NCI-H2171 (cell line): ENCODE measurements at regions not wholly inside any gene's neighbourhood (a gene's known extent, or its start where the extent isn't known, plus 50 kb on each side); places are given as distances from the start of the nearest gene placed in this dataset.

Experiments used
- DNase-seq: peaks from one replicate; lab custom pipeline; 2025; lab: John Stamatoyannopoulos, UW

DNA sequence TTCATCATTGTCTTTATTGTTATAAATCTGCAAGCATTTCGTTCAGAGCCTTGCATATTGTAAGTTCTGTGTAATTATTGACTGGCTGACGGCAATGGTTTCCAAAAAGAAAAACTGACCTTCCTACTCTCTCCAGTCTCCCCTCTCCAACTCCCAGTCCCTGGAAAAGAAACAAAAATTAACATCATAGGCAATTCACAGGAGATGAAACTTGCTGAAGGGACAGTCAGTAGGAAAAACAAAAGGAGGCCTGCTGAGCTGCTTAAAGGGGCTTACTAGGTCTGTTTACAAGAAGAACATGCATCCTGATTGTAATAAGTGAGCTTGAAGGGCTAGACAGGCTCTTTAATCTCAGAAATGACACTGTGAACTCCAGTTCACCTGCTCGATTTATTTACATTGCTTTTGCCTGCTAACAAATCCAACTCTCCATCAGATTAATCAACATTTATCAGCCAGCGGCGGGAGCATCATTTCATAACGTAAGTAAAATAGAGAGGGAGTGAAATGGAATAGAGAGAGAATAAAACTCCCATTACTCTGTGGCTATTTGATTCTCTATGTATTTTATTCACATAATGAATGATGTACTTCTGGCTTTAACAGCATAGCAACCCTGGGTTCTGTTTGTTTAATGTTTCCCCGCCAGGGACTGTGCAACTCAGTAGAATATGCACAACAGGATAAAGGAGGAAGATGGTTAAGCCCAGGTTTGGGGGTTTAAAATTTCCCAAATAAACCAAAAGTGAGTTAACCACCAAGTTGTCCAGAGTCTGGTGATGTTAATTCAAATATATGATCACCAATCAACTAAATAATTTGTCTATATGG is 256.7 kb upstream of the SETBP1 start:
- no peak for DNase-seq

DNA sequence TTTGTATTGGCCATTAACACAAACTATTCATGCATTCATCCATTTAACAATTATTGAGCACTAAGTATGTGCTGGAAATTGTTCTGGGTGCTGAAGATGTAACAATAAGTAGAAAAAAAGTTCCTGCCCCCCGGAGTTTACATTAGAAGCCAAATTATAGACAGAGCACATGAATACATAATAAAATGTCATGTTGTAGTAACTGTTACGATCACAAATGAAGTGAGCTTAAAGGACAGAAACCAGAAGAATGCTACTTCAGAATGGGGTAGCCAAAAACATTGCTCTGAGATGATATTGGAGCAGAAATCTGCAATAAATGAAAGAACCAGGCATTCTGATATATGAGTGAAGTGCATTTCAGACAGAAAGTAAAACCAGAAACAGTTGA is 256.0 kb upstream of the SETBP1 start:
- DNase-seq = no peak

GRCh38 chr18:44425161-44425560 is 255.5 kb upstream of the SETBP1 start:
- DNase-seq = no peak

GRCh38 chr18:44437603-44438002 is 243.1 kb upstream of the SETBP1 start:
- no peak for DNase-seq

DNA sequence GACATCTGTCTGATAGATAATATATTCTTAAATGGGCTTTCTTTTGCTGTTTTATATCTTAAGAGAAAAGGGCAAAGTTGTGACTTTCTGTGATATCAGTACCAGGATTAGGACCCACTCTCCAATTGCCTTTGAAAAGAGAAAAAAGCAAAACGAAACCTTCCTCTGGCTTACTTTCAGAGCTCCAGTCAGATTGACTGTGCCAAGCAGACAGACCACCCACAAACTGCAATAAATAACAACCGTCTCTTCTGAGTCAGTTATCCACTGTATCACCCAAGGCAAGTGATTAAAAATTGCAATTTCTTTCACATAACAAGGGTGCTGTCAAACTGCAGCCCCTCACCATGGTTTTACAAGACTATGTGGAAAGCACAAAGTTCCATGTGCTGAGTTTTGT is 230.5 kb upstream of the SETBP1 start:
- no peak for DNase-seq

DNA sequence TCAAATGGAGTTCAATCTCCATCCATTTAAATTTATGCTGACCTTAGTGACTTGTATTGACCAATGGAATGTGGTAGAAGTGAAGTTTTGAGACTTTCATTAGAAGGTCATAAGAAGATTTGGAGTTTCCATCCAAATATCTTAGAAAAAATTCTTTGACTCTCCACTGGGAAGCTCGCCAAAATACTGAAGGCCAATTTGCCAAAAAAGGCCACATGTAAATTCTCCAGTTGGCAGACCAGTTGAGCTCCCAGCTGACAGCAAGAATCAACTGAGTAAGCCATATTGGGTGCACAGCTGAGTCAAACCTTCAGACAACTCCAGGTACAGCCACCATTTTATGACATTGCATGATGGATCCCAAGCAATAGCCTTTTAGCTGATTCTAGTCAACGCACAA is 228.3 kb upstream of the SETBP1 start:
- DNase-seq = no peak

- DNase-seq = no peak
These were observed 227.2 kb upstream of the SETBP1 start for GRCh38 chr18:44453505-44453904.

DNA sequence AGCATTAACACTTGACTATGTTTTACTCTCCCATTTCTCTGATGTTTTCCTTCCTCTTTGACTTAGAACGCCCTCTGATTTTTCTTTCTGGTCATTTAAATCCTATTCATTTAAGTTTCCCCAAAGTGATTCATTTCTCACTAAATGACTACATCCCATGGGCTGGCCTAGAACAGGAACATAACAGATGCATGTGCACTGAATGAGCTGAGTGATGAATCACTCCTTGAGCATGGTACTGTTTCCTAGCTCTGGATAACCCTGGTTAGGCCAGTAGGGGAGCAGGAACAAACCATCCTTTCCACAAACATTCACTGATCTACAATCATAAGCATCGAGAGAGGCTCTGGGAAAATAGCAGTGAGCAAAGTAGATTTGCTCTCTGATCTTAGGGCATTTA is 221.9 kb upstream of the SETBP1 start:
- DNase-seq = no peak

- no peak for DNase-seq
These were observed 216.1 kb upstream of the SETBP1 start for GRCh38 chr18:44464398-44465180.

- no peak for DNase-seq
These were observed 215.3 kb upstream of the SETBP1 start for GRCh38 chr18:44465381-44465841.

GRCh38 chr18:44466997-44467396 is 213.7 kb upstream of the SETBP1 start:
- no peak for DNase-seq

DNA sequence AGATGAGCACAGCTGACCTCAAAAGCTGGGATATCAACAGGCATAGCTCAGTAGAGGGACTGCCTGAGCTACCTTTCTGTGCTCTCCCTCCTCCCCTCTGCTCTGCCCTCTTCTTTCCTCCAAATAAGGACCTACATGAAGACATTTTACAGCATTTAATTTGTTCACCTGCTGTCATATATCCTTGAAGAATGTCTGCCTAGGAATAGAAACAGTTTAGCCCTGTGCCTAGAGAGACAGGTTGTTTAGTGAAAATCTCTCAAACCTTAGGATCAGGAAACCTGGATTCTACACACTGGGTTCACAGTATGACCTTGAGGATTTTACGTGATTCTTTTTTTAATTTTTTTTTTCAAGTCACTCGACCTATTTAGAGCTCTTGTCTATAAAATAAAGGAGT is 213.0 kb upstream of the SETBP1 start:
- DNase-seq = no peak

DNA sequence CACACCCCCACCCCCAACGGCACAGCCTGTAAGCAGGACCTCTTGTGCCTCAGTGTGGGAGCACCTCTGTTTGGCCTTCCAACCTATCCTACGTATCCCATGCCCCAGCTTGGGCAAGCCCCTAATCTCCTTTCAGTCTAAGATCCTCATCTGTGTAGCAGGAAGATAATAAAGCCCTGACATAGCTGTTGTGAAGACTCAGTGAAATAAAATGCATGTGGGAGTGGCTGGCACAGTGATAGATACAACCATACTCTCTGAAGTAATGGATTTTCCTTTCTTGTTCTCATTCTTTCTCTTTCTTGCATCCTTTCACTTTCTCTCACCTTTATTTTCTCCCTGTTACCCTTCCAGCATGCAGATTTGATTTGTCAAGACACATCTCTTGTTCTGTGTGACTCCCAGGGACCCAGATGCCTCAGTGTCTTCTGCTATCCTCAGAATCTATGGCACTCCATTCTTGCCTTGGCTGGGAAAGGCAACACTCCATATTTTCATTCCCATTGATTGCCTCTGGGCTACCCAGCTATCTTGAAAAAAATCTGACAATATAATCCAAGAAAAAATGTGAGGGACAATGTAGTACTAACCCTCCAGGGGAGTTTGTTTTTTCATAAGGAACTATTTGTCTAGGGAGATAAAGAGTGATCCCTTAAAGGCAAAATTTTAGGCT is 207.2 kb upstream of the SETBP1 start:
- DNase-seq = no peak

GRCh38 chr18:44474067-44474411 is 206.6 kb upstream of the SETBP1 start:
- DNase-seq = no peak

- no peak for DNase-seq
These were observed 206.1 kb upstream of the SETBP1 start for GRCh38 chr18:44474591-44474990.

DNA sequence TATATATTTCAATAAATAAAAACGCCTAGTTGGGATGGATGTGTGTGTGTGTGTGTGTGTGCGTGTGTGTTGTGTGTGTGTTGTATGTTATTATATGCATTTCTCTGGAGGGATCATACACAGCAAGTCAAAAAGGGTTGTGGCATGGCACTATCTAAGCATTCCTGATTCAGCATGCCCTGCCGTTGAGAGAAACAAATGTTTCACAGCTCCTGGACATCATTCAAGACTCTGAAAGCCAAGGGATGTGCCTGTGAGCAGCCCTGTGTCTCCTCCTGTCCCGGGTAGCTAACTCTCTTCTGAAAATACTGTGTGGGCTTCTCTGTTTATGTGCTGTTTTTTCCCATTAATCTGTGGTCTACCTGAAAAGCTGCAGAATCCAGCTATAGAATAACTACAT is 197.9 kb upstream of the SETBP1 start:
- no peak for DNase-seq

DNA sequence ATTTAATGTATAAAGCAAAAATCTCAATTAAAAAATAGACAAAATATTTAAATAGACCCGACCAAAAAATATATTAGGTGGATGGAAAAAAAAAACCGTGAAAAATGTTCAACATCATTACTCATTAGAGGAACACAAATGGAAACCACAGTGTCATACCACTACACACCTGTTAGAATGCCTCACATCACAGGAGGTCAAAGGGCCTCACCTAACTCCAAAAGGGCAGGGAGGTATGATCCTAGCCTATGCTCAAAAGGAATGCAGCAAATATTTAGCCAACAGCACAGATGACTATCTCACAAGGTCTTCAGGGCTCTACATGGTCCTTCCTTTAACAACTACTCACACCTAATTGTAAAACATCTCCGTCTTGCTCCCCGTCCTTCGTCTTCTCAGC is 185.5 kb upstream of the SETBP1 start:
- no peak for DNase-seq

- no peak for DNase-seq
These were observed 183.4 kb upstream of the SETBP1 start for GRCh38 chr18:44497311-44497710.

GRCh38 chr18:44497757-44498490 is 182.8 kb upstream of the SETBP1 start:
- no peak for DNase-seq

DNA sequence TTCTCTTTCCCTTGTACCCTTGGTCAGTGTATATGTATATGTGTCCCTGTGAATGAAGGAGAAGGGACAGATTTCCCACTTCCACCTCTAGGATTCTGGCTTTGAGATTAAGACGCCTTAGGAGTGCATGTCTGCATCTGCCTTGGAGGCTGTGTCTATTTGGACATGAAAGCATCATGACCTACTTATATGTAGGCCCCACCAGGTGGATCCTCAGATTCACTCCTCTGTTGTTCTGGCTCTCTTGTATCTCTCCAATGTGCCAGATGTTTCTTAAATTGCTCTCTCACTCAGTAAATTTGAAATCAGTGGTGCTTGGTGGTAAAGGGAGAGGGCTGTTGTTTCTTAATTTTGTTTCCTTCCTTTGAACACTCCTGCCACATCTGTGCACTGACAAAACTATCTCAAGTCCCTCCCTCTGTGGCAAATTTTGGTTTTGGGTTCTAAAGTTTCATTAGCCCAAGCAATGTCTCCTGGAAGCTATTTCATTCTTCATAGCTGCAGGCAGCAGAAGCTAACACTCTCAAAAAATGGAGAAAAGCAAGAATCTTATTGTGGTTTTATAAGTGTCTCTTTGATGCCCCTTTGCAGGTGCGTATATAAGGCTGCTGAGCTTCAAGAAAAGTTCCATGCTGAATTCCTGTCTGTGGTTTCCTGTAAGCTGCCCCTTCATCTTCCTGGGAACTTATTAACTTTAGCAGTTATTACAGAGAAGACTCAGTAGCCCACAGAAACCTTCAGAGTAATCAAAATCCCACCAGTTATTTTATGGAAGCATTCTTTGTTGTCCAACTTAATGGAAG is 179.7 kb upstream of the SETBP1 start:
- no peak for DNase-seq

DNA sequence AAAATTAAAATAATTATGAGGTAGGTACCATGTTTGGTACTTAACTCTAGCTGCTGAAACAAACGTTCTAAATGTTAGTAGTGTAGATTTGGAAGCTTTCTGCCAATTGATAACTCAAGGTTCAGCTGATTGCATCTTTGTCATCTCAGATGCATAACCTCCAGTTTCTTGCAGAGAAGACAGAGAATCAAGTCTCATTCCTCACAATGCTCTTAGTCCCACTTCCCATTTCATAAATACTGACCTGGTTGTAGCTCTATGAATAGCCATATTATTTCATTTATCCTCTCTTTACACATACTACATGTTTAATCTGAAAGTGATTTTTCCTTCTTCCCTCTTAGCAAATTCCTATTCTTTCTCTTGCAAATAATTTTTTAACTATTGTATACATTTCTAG is 178.5 kb upstream of the SETBP1 start:
- DNase-seq = no peak
